Fibroblast of the aortic adventitia (primary cell): ENCODE measurements at regions not wholly inside any gene's neighbourhood (a gene's known extent, or its start where the extent isn't known, plus 50 kb on each side); places are given as distances from the start of the nearest gene placed in this dataset.

Experiments used
- DNase-seq: peaks from one replicate; pipeline ENCODE4 v3.0.0-alpha.2; 2010; ENCODE audit warnings: low read depth
- H3K4me3 ChIP-seq: 2 replicates; pipeline ENCODE4 v1.5.1; 2011; ENCODE audit warnings: low read depth, mild to moderate bottlenecking, control low read depth, low read length, moderate library complexity
- CTCF ChIP-seq: IDR thresholded peaks from 2 replicates; pipeline ENCODE4 v1.5.1; 2011; ENCODE audit warnings: mild to moderate bottlenecking, low read length, control low read depth, inconsistent platforms; ENCODE audit not compliant: insufficient read depth

GRCh38 chr4:175509320-175509719 lies 302.7 kb downstream of the GPM6A start:
- no peak for DNase-seq
- TF ChIP-seq CTCF, result no peak
- H3K4me3 ChIP-seq, result no peak overlapping the region

- no peak for DNase-seq
- no peak overlapping the region for H3K4me3 ChIP-seq
- TF ChIP-seq CTCF, result no peak
Observed at GRCh38 chr4:175511861-175512260, 300.2 kb downstream of the GPM6A start.

- H3K4me3 ChIP-seq, result no peak overlapping the region
- TF ChIP-seq CTCF, result no peak
- no peak for DNase-seq
Observed at GRCh38 chr4:175514174-175514573, 297.9 kb downstream of the GPM6A start.

- no peak for TF ChIP-seq CTCF
- peak; percentile 6 for DNase-seq
Observed at GRCh38 chr4:175530655-175531054, 281.4 kb downstream of the GPM6A start.

GRCh38 chr4:175531405-175532091 lies 280.5 kb downstream of the GPM6A start:
- H3K4me3 ChIP-seq, result no peak overlapping the region
- peak; percentile 78 for DNase-seq
- TF ChIP-seq CTCF, result no peak

More at GRCh38 chr4:175530655-175531054, 281.4 kb downstream of the GPM6A start:
- H3K4me3 ChIP-seq, result no peak overlapping the region

- DNase-seq, result peak; percentile 87
- no peak overlapping the region for H3K4me3 ChIP-seq
- peak; percentile 52 for TF ChIP-seq CTCF
Observed at GRCh38 chr4:175536852-175537453, 275.1 kb downstream of the GPM6A start.
